HEK293 (cell line): ENCODE measurements at regions not wholly inside any gene's neighbourhood (a gene's known extent, or its start where the extent isn't known, plus 50 kb on each side); places are given as distances from the start of the nearest gene placed in this dataset.

Source experiments
- HOXA7 ChIP-seq: sonication (generic); formaldehyde crosslinking; IDR thresholded peaks from 2 replicates; pipeline ENCODE4 v1.8.1; 2022; ENCODE audit warnings: missing genetic modification reagents, borderline replicate concordance
- HOXC10 ChIP-seq: sonication (generic); formaldehyde crosslinking; IDR thresholded peaks from 2 replicates; pipeline ENCODE4 v1.8.1; 2023; ENCODE audit warnings: mild to moderate bottlenecking, missing genetic modification reagents
- KLF1 ChIP-seq: fragments of 450-650 bp; formaldehyde crosslinking; IDR thresholded peaks from 2 replicates; pipeline ENCODE4 v1.5.1; 2016; ENCODE audit warnings: missing biosample characterization, missing genetic modification characterization
- ZFP69B ChIP-seq: fragments of 450-650 bp; formaldehyde crosslinking; IDR thresholded peaks from 2 replicates; pipeline ENCODE4 v1.5.1; 2016; ENCODE audit warnings: missing biosample characterization, missing genetic modification characterization
- ZNF19 ChIP-seq: fragments of 450-650 bp; formaldehyde crosslinking; IDR thresholded peaks from 2 replicates; pipeline ENCODE4; 2016; ENCODE audit warnings: missing biosample characterization, missing genetic modification characterization, low read depth
- ZNF654 ChIP-seq: fragments of 450-650 bp; formaldehyde crosslinking; IDR thresholded peaks from 2 replicates; pipeline ENCODE4 v1.5.1; 2016; ENCODE audit warnings: low read depth, missing biosample characterization, missing genetic modification characterization
- ZNF660 ChIP-seq: fragments of 450-650 bp; IDR thresholded peaks from 2 replicates; pipeline ENCODE4 v1.5.1; 2018; ENCODE audit warnings: missing biosample characterization, mild to moderate bottlenecking, missing genetic modification characterization
- ZNF701 ChIP-seq: fragments of 450-650 bp; formaldehyde crosslinking; IDR thresholded peaks from 2 replicates; pipeline ENCODE4 v1.5.1; 2016; ENCODE audit warnings: missing biosample characterization, missing genetic modification characterization
- ZNF791 ChIP-seq: fragments of 450-650 bp; formaldehyde crosslinking; IDR thresholded peaks from 2 replicates; pipeline ENCODE4 v1.5.1; 2016; ENCODE audit warnings: missing biosample characterization, missing genetic modification characterization
- TF ChIP-seq, protein P1 (sequence below): fragments of 450-650 bp; formaldehyde crosslinking; IDR thresholded peaks from 2 replicates; pipeline ENCODE4 v1.5.1; 2016; ENCODE audit warnings: missing biosample characterization, missing genetic modification characterization
- TF ChIP-seq, protein P2 (sequence below): fragments of 450-650 bp; formaldehyde crosslinking; IDR thresholded peaks from 2 replicates; pipeline ENCODE4 v1.5.1; 2016; ENCODE audit warnings: missing biosample characterization, missing genetic modification characterization
- TF ChIP-seq, protein P3 (sequence below): fragments of 450-650 bp; formaldehyde crosslinking; IDR thresholded peaks from 2 replicates; pipeline ENCODE4 v1.5.1; 2016; ENCODE audit warnings: missing biosample characterization, missing genetic modification characterization
- TF ChIP-seq, protein P4 (sequence below): fragments of 450-650 bp; formaldehyde crosslinking; IDR thresholded peaks from 2 replicates; pipeline ENCODE4 v1.5.1; 2016; ENCODE audit warnings: missing biosample characterization, missing genetic modification characterization, borderline replicate concordance
- TF ChIP-seq, protein P5 (sequence below): fragments of 450-650 bp; formaldehyde crosslinking; IDR thresholded peaks from 2 replicates; pipeline ENCODE4 v1.5.1; 2016; ENCODE audit warnings: missing biosample characterization, missing genetic modification characterization, borderline replicate concordance

DNA sequence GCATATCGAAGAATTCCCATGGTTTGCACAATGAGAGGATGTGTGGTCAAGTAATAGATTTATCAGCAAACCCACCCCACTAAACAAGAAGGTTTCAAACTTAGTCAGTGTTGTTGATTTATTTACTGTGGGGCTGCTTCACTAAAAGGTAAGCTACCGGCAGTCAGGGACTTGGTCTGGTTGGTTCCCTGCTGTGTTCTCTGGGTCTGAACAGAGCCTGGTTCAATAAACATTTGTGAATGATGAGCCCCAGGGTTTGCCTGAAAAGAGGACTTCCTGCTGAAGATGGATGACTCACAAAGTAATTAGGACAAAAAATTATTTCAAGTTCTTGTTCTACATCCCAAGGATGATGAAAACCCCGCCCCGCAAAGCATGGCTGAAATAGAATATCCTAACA is 108.3 kb downstream of the SPP2 start (continued):
- TF ChIP-seq, protein P1, sequence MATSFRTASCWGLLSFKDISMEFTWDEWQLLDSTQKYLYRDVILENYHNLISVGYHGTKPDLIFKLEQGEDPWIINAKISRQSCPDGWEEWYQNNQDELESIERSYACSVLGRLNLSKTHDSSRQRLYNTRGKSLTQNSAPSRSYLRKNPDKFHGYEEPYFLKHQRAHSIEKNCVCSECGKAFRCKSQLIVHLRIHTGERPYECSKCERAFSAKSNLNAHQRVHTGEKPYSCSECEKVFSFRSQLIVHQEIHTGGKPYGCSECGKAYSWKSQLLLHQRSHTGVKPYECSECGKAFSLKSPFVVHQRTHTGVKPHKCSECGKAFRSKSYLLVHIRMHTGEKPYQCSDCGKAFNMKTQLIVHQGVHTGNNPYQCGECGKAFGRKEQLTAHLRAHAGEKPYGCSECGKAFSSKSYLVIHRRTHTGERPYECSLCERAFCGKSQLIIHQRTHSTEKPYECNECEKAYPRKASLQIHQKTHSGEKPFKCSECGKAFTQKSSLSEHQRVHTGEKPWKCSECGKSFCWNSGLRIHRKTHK, result no peak
- TF ChIP-seq, protein P2, sequence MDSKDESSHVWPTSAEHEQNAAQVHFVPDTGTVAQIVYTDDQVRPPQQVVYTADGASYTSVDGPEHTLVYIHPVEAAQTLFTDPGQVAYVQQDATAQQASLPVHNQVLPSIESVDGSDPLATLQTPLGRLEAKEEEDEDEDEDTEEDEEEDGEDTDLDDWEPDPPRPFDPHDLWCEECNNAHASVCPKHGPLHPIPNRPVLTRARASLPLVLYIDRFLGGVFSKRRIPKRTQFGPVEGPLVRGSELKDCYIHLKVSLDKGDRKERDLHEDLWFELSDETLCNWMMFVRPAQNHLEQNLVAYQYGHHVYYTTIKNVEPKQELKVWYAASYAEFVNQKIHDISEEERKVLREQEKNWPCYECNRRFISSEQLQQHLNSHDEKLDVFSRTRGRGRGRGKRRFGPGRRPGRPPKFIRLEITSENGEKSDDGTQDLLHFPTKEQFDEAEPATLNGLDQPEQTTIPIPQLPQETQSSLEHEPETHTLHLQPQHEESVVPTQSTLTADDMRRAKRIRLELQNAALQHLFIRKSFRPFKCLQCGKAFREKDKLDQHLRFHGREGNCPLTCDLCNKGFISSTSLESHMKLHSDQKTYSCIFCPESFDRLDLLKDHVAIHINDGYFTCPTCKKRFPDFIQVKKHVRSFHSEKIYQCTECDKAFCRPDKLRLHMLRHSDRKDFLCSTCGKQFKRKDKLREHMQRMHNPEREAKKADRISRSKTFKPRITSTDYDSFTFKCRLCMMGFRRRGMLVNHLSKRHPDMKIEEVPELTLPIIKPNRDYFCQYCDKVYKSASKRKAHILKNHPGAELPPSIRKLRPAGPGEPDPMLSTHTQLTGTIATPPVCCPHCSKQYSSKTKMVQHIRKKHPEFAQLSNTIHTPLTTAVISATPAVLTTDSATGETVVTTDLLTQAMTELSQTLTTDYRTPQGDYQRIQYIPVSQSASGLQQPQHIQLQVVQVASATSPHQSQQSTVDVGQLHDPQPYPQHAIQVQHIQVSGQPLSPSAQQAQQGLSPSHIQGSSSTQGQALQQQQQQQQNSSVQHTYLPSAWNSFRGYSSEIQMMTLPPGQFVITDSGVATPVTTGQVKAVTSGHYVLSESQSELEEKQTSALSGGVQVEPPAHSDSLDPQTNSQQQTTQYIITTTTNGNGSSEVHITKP (tag by site-specific recombination), result 0 out of 2 replicates have a peak, but pooled peaks have one; percentile 18
- TF ChIP-seq HOXA7 (CRISPR knock-in tag) (no peak), ZFP69B (tag by site-specific recombination) (no peak), HOXC10 (no peak), ZNF654 (tag by site-specific recombination) (no peak), ZNF701 (no peak), ZNF19 (tag by site-specific recombination) (no peak), ZNF660 (tag by site-specific recombination) (peak; percentile 48; the same call in 1 of the 2 replicates), ZNF791 (tag by site-specific recombination) (no peak), KLF1 (tag by site-specific recombination) (no peak)
- TF ChIP-seq, protein P3, sequence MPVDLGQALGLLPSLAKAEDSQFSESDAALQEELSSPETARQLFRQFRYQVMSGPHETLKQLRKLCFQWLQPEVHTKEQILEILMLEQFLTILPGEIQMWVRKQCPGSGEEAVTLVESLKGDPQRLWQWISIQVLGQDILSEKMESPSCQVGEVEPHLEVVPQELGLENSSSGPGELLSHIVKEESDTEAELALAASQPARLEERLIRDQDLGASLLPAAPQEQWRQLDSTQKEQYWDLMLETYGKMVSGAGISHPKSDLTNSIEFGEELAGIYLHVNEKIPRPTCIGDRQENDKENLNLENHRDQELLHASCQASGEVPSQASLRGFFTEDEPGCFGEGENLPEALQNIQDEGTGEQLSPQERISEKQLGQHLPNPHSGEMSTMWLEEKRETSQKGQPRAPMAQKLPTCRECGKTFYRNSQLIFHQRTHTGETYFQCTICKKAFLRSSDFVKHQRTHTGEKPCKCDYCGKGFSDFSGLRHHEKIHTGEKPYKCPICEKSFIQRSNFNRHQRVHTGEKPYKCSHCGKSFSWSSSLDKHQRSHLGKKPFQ, result 0 out of 2 replicates have a peak, but pooled peaks have one; percentile 12
- TF ChIP-seq, protein P4, sequence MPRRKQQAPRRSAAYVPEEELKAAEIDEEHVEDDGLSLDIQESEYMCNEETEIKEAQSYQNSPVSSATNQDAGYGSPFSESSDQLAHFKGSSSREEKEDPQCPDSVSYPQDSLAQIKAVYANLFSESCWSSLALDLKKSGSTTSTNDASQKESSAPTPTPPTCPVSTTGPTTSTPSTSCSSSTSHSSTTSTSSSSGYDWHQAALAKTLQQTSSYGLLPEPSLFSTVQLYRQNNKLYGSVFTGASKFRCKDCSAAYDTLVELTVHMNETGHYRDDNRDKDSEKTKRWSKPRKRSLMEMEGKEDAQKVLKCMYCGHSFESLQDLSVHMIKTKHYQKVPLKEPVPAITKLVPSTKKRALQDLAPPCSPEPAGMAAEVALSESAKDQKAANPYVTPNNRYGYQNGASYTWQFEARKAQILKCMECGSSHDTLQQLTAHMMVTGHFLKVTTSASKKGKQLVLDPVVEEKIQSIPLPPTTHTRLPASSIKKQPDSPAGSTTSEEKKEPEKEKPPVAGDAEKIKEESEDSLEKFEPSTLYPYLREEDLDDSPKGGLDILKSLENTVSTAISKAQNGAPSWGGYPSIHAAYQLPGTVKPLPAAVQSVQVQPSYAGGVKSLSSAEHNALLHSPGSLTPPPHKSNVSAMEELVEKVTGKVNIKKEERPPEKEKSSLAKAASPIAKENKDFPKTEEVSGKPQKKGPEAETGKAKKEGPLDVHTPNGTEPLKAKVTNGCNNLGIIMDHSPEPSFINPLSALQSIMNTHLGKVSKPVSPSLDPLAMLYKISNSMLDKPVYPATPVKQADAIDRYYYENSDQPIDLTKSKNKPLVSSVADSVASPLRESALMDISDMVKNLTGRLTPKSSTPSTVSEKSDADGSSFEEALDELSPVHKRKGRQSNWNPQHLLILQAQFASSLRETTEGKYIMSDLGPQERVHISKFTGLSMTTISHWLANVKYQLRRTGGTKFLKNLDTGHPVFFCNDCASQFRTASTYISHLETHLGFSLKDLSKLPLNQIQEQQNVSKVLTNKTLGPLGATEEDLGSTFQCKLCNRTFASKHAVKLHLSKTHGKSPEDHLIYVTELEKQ (tag by site-specific recombination), result no peak
- TF ChIP-seq, protein P5, sequence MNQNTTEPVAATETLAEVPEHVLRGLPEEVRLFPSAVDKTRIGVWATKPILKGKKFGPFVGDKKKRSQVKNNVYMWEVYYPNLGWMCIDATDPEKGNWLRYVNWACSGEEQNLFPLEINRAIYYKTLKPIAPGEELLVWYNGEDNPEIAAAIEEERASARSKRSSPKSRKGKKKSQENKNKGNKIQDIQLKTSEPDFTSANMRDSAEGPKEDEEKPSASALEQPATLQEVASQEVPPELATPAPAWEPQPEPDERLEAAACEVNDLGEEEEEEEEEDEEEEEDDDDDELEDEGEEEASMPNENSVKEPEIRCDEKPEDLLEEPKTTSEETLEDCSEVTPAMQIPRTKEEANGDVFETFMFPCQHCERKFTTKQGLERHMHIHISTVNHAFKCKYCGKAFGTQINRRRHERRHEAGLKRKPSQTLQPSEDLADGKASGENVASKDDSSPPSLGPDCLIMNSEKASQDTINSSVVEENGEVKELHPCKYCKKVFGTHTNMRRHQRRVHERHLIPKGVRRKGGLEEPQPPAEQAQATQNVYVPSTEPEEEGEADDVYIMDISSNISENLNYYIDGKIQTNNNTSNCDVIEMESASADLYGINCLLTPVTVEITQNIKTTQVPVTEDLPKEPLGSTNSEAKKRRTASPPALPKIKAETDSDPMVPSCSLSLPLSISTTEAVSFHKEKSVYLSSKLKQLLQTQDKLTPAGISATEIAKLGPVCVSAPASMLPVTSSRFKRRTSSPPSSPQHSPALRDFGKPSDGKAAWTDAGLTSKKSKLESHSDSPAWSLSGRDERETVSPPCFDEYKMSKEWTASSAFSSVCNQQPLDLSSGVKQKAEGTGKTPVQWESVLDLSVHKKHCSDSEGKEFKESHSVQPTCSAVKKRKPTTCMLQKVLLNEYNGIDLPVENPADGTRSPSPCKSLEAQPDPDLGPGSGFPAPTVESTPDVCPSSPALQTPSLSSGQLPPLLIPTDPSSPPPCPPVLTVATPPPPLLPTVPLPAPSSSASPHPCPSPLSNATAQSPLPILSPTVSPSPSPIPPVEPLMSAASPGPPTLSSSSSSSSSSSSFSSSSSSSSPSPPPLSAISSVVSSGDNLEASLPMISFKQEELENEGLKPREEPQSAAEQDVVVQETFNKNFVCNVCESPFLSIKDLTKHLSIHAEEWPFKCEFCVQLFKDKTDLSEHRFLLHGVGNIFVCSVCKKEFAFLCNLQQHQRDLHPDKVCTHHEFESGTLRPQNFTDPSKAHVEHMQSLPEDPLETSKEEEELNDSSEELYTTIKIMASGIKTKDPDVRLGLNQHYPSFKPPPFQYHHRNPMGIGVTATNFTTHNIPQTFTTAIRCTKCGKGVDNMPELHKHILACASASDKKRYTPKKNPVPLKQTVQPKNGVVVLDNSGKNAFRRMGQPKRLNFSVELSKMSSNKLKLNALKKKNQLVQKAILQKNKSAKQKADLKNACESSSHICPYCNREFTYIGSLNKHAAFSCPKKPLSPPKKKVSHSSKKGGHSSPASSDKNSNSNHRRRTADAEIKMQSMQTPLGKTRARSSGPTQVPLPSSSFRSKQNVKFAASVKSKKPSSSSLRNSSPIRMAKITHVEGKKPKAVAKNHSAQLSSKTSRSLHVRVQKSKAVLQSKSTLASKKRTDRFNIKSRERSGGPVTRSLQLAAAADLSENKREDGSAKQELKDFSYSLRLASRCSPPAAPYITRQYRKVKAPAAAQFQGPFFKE (tag by site-specific recombination), result no peak
- TF ChIP-seq, all 188 proteins: peak for 11
